ENCODE measurements at regions not wholly inside any gene's neighbourhood (a gene's known extent, or its start where the extent isn't known, plus 50 kb on each side); places are given as distances from the start of the nearest gene placed in this dataset.

DNA sequence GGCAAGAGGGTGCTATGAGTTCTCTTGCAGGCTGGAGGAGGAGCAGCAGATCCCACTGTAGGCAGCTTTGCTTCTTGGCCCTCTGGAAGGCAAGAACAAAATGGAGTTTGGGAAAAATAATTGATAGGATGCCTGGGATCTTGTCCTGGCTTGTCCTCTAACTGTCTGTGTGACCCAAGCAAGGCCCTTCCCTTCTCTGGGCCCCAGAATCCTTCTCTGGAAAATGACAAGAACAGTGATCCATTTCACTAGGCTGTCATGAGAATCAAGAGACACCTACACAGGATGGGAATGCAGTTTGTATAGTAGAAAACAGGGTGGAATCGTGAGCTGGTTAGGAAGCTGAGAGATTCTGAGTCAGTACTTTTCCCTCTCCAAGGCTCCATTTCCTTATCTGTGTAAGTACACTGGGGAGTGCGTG lies 133.3 kb downstream of the PJA1 start:
- H3K27ac ChIP-seq (ENCODE audit: insufficient read depth, low read length): no peak overlapping the region
- H2BK15ac ChIP-seq (ENCODE audit: low read depth, low read length): no peak overlapping the region
- H2BK120ac ChIP-seq (ENCODE audit: low read depth, low read length): peak overlapping the region; percentile 49
- no peak overlapping the region for H2BK5ac ChIP-seq (ENCODE audit: low read depth, low read length, poor library complexity, severe bottlenecking)
- POLR2A ChIA-PET (ENCODE audit: unreplicated experiment): no interaction called here
- dilution Hi-C loops (cut with HindIII; ENCODE audit: low sequenced_read_pairs, unreplicated experiment) (no loop called here), in situ Hi-C loops (cut with MboI; ENCODE audit: low sequenced_read_pairs) (loop anchor here (25.0 kb wide), 1 partner anchor 195 kb away; the partner anchor contains the start of gene EFNB1), intact Hi-C loops (cut with micrococcal nuclease) (no loop called here)
- TF ChIP-seq RAD21 (IDR thresholded peaks at IDR 0.05; ENCODE audit: low read length) (no peak), POLR2A (IDR thresholded peaks at IDR 0.05; ENCODE audit: low read depth, low read length) (no peak), NFE2L2 (IDR thresholded peaks at IDR 0.05; ENCODE audit: low read depth, low read length) (no peak), RFX5 (IDR thresholded peaks at IDR 0.05; ENCODE audit: low read depth, low read length) (no peak), MAFK (IDR thresholded peaks at IDR 0.05; ENCODE audit: low read depth, low read length) (no peak), CHD1 (IDR thresholded peaks at IDR 0.05; ENCODE audit: low read depth, low read length) (no peak), BHLHE40 (IDR thresholded peaks at IDR 0.05; ENCODE audit: low read depth, low read length) (no peak), FOS (IDR thresholded peaks at IDR 0.05; ENCODE audit: low read depth, low read length) (no peak), SMC3 (IDR thresholded peaks at IDR 0.05; ENCODE audit: low read depth, low read length) (no peak), CEBPB (IDR thresholded peaks at IDR 0.05; ENCODE audit: low read depth, low read length) (no peak), RCOR1 (IDR thresholded peaks at IDR 0.05; ENCODE audit: insufficient replicate concordance, low read length) (no peak), MXI1 (IDR thresholded peaks at IDR 0.05; ENCODE audit: borderline replicate concordance, low read depth, low read length) (no peak), MAZ (IDR thresholded peaks at IDR 0.05; ENCODE audit: borderline replicate concordance, low read depth, low read length) (no peak)
- TF ChIP-seq, protein P1, sequence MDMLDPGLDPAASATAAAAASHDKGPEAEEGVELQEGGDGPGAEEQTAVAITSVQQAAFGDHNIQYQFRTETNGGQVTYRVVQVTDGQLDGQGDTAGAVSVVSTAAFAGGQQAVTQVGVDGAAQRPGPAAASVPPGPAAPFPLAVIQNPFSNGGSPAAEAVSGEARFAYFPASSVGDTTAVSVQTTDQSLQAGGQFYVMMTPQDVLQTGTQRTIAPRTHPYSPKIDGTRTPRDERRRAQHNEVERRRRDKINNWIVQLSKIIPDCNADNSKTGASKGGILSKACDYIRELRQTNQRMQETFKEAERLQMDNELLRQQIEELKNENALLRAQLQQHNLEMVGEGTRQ (IDR thresholded peaks at IDR 0.05; ENCODE audit: low read depth, low read length): no peak
- TF ChIP-seq, protein P2, sequence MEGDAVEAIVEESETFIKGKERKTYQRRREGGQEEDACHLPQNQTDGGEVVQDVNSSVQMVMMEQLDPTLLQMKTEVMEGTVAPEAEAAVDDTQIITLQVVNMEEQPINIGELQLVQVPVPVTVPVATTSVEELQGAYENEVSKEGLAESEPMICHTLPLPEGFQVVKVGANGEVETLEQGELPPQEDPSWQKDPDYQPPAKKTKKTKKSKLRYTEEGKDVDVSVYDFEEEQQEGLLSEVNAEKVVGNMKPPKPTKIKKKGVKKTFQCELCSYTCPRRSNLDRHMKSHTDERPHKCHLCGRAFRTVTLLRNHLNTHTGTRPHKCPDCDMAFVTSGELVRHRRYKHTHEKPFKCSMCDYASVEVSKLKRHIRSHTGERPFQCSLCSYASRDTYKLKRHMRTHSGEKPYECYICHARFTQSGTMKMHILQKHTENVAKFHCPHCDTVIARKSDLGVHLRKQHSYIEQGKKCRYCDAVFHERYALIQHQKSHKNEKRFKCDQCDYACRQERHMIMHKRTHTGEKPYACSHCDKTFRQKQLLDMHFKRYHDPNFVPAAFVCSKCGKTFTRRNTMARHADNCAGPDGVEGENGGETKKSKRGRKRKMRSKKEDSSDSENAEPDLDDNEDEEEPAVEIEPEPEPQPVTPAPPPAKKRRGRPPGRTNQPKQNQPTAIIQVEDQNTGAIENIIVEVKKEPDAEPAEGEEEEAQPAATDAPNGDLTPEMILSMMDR (conservative IDR thresholded peaks at IDR 0.05; ENCODE audit: low read depth, low read length): no peak
- TF ChIP-seq, protein P3, sequence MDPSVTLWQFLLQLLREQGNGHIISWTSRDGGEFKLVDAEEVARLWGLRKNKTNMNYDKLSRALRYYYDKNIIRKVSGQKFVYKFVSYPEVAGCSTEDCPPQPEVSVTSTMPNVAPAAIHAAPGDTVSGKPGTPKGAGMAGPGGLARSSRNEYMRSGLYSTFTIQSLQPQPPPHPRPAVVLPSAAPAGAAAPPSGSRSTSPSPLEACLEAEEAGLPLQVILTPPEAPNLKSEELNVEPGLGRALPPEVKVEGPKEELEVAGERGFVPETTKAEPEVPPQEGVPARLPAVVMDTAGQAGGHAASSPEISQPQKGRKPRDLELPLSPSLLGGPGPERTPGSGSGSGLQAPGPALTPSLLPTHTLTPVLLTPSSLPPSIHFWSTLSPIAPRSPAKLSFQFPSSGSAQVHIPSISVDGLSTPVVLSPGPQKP (IDR thresholded peaks at IDR 0.05; ENCODE audit: borderline replicate concordance, low read depth, low read length): no peak
- H2BK20ac ChIP-seq (ENCODE audit: low read depth, low read length): peak overlapping the region; percentile 68; the same call in 1 of the 2 replicates
- no peak overlapping the region for H3K4me2 ChIP-seq (ENCODE audit: low read depth, low read length)
- ATAC-seq (ENCODE audit: low read depth) (peak; percentile 30; the same call in 1 of the 2 replicates), DNase-seq (peak; percentile 50)
- H2AK5ac ChIP-seq (ENCODE audit: low read depth, low read length): no peak overlapping the region
- H3K9ac ChIP-seq (ENCODE audit: low read depth, low read length): no peak overlapping the region
- no peaks in the 10 kb centered on the region for H3K36me3 ChIP-seq (ENCODE audit: control insufficient read depth, insufficient read depth, low read length)
- no peak overlapping the region for H3K56ac ChIP-seq (ENCODE audit: extremely low read depth, insufficient read depth, low read length)
- H3K18ac ChIP-seq (ENCODE audit: low read depth, low read length): no peak overlapping the region
- 0 out of 4 replicates have a peak overlapping the region, but pooled peaks of 1 of the 2 experiments have one; percentile 30 for H4K8ac ChIP-seq (ENCODE audit: low read depth in 2 of 2, low read length in 2 of 2)
- H3K27me3 ChIP-seq (ENCODE audit: control insufficient read depth, insufficient read depth, low read length): peaks cover 22% of the 10 kb centered on the region; the same call in 1 of the 2 replicates
- peak overlapping the region; percentile 22; the same call in 1 of the 2 replicates for H4K91ac ChIP-seq (ENCODE audit: insufficient read depth, low read depth, low read length)
- H3K9me1 ChIP-seq (ENCODE audit: insufficient read depth, low read length): peaks cover 9% of the 10 kb centered on the region; the same call in 1 of the 2 replicates
- H3K4me1 ChIP-seq (ENCODE audit: control insufficient read depth, insufficient read depth, low read length): peaks cover 15% of the 10 kb centered on the region
- no peaks in the 10 kb centered on the region for H3K9me3 ChIP-seq (ENCODE audit: control insufficient read depth, insufficient read depth, low read length)
- H2AFZ ChIP-seq (replicated peaks; ENCODE audit: low read length, poor library complexity): peak overlapping the region; percentile 71
- no peak overlapping the region for H3K4me3 ChIP-seq (ENCODE audit: insufficient read depth, low read depth, low read length)
- H3K14ac ChIP-seq (replicated peaks; ENCODE audit: low read depth, low read length): 0 out of 2 replicates have a peak overlapping the region, but pooled peaks have one; percentile 18
- WGBS, 2 experiments (ENCODE audit: extremely low coverage in 2 of 2, insufficient read length in 1 of 2): no CpG with 5 or more reads among the region's 2 CpGs
- BruUV-seq (replicated peaks): no TSS peak
- no peaks in the 10 kb centered on the region for H4K20me1 ChIP-seq (ENCODE audit: insufficient read depth, low read length)
- H4K5ac ChIP-seq (ENCODE audit: low read depth, low read length): 0 out of 2 replicates have a peak overlapping the region, but pooled peaks have one; percentile 30
- CTCF ChIA-PET: no interaction called here
- H2AK9ac ChIP-seq (replicated peaks; ENCODE audit: low read depth, low read length, poor library complexity): no peak overlapping the region
- H3K4ac ChIP-seq (ENCODE audit: low read depth, low read length): no peak overlapping the region; the same call in 1 of the 2 replicates
- no peak overlapping the region for H3K23ac ChIP-seq (ENCODE audit: low read depth, low read length)
- no peaks in the 10 kb centered on the region for H3K79me1 ChIP-seq (ENCODE audit: low read depth in 1 of 2, low read length in 2 of 2)

Data from IMR-90 (cell line).